ENCODE measurements at regions not wholly inside any gene's neighbourhood (a gene's known extent, or its start where the extent isn't known, plus 50 kb on each side); places are given as distances from the start of the nearest gene placed in this dataset.

DNA sequence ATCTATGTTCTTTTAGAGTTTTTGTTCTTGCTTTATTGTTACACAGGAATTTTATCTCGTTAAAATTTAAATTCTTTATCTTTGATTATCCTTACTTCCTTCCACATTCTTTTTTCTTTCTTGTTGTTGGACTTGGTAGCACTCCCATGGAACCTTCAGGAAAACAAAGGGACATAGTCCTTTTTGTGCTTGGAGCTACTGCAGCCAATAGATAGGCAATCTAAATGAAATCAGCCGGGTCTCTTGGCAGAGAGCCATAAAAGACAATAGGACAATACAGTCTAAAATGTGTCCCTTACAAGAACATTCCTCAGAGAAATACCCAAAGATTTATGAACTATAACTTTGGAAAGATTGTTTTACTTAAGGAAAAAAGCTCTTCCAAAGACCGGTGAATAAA is 548.1 kb upstream of the C9orf72 start:
- TF ChIP-seq, protein P1, sequence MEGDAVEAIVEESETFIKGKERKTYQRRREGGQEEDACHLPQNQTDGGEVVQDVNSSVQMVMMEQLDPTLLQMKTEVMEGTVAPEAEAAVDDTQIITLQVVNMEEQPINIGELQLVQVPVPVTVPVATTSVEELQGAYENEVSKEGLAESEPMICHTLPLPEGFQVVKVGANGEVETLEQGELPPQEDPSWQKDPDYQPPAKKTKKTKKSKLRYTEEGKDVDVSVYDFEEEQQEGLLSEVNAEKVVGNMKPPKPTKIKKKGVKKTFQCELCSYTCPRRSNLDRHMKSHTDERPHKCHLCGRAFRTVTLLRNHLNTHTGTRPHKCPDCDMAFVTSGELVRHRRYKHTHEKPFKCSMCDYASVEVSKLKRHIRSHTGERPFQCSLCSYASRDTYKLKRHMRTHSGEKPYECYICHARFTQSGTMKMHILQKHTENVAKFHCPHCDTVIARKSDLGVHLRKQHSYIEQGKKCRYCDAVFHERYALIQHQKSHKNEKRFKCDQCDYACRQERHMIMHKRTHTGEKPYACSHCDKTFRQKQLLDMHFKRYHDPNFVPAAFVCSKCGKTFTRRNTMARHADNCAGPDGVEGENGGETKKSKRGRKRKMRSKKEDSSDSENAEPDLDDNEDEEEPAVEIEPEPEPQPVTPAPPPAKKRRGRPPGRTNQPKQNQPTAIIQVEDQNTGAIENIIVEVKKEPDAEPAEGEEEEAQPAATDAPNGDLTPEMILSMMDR (conservative IDR thresholded peaks at IDR 0.05) = no peak
- TF ChIP-seq EZH2 (IDR thresholded peaks at IDR 0.05; ENCODE audit: low read depth) = no peak

Data from PC-9 (cell line).